ENCODE measurements at regions not wholly inside any gene's neighbourhood (a gene's known extent, or its start where the extent isn't known, plus 50 kb on each side); places are given as distances from the start of the nearest gene placed in this dataset.

GRCh38 chr2:5472673-5473072 lies 219.5 kb upstream of the SOX11 start:
- ChIA-PET CTCF (no interaction called here), POLR2A (no interaction called here)
- Histone ChIP-seq H3K4me1 (ENCODE audit: control insufficient read depth, insufficient read depth, low read length) (peaks cover 4% of the 10 kb centered on the region; the same call in 1 of the 2 replicates), H3K27ac (ENCODE audit: extremely low read depth, low read depth, low read length) (no peak overlapping the region), H3K9me3 (ENCODE audit: control insufficient read depth, insufficient read depth, low read depth, low read length) (no peaks in the 10 kb centered on the region), H3K4me3 (ENCODE audit: low read depth, low read length) (no peak overlapping the region), H3K36me3 (ENCODE audit: control insufficient read depth in 2 of 2, insufficient read depth in 1 of 2, low read length in 2 of 2) (no peaks in the 10 kb centered on the region)
- TF ChIP-seq ZNF791 (tag by site-specific recombination; IDR thresholded peaks at IDR 0.05) (no peak), ZNF398 (tag by site-specific recombination; IDR thresholded peaks at IDR 0.05) (no peak), ZNF112 (tag by site-specific recombination; IDR thresholded peaks at IDR 0.05) (no peak), KLF1 (tag by site-specific recombination; IDR thresholded peaks at IDR 0.05) (no peak), ZNF391 (tag by site-specific recombination; IDR thresholded peaks at IDR 0.05; ENCODE audit: borderline replicate concordance, low read depth) (no peak), PBX3 (CRISPR knock-in tag; IDR thresholded peaks at IDR 0.05) (no peak)

- TF ChIP-seq ZNF701 (tag by site-specific recombination; IDR thresholded peaks at IDR 0.05) (no peak), ZNF26 (tag by site-specific recombination; IDR thresholded peaks at IDR 0.05) (no peak), ZSCAN5A (tag by site-specific recombination; IDR thresholded peaks at IDR 0.05) (no peak), ZNF488 (tag by site-specific recombination; IDR thresholded peaks at IDR 0.05) (no peak), ZBTB17 (tag by site-specific recombination; IDR thresholded peaks at IDR 0.05) (no peak), ZNF19 (tag by site-specific recombination; IDR thresholded peaks at IDR 0.05; ENCODE audit: low read depth) (no peak), ZNF398 (tag by site-specific recombination; IDR thresholded peaks at IDR 0.05) (no peak), RBAK (tag by site-specific recombination; IDR thresholded peaks at IDR 0.05) (no peak), ZNF830 (tag by site-specific recombination; IDR thresholded peaks at IDR 0.05; ENCODE audit: low read depth) (no peak), ZNF133 (tag by site-specific recombination; IDR thresholded peaks at IDR 0.05) (no peak), SP7 (tag by site-specific recombination; IDR thresholded peaks at IDR 0.05) (no peak), ZNF24 (tag by site-specific recombination; IDR thresholded peaks at IDR 0.05) (no peak), ZNF629 (tag by site-specific recombination; IDR thresholded peaks at IDR 0.05) (no peak)
- POLR2A ChIA-PET = no interaction called here
These were observed 218.5 kb upstream of the SOX11 start for GRCh38 chr2:5473635-5474034.

More at GRCh38 chr2:5473635-5474034, 218.5 kb upstream of the SOX11 start:
- Histone ChIP-seq H3K27ac (ENCODE audit: extremely low read depth, low read depth, low read length) (no peak overlapping the region), H3K4me1 (ENCODE audit: control insufficient read depth, insufficient read depth, low read length) (peaks cover 4% of the 10 kb centered on the region; the same call in 1 of the 2 replicates), H3K9me3 (ENCODE audit: control insufficient read depth, insufficient read depth, low read depth, low read length) (no peaks in the 10 kb centered on the region), H3K4me3 (ENCODE audit: low read depth, low read length) (no peak overlapping the region), H3K36me3 (ENCODE audit: control insufficient read depth in 2 of 2, insufficient read depth in 1 of 2, low read length in 2 of 2) (no peaks in the 10 kb centered on the region)
- CTCF ChIA-PET = interaction anchor here (0.5 to 0.6 kb wide), 2 partner anchors 231 to 480 kb away, joined by 3 to 4 read pairs; no protein-coding TSS in a partner anchor
